GM18867 (cell line): ENCODE measurements at regions not wholly inside any gene's neighbourhood (a gene's known extent, or its start where the extent isn't known, plus 50 kb on each side); places are given as distances from the start of the nearest gene placed in this dataset.

Experiments used
- ATAC-seq: cut with Tn5 transposase; IDR thresholded peaks from one replicate; pipeline ENCODE4 v1.9.1; 2021; ENCODE audit warnings: mild to moderate bottlenecking, moderate library complexity; ENCODE audit not compliant: unreplicated experiment

GRCh38 chr4:31088600-31089230, 368.5 kb downstream of the PCDH7 start:
- no peak for ATAC-seq

GRCh38 chr4:31089815-31090214, 369.6 kb downstream of the PCDH7 start:
- no peak for ATAC-seq

GRCh38 chr4:31094474-31094873, 374.3 kb downstream of the PCDH7 start:
- no peak for ATAC-seq

- ATAC-seq = no peak
Measured at GRCh38 chr4:31097999-31098398, 377.8 kb downstream of the PCDH7 start.

GRCh38 chr4:31100536-31100935, 380.4 kb downstream of the PCDH7 start:
- no peak for ATAC-seq

- no peak for ATAC-seq
Measured at GRCh38 chr4:31104043-31104442, 383.9 kb downstream of the PCDH7 start.

- no peak for ATAC-seq
Measured at GRCh38 chr4:31104577-31104976, 384.4 kb downstream of the PCDH7 start.

- ATAC-seq = no peak
Measured at GRCh38 chr4:31106419-31106818, 386.2 kb downstream of the PCDH7 start.

- ATAC-seq = no peak
Measured at GRCh38 chr4:31107362-31107761, 387.2 kb downstream of the PCDH7 start.

GRCh38 chr4:31108762-31109161, 388.6 kb downstream of the PCDH7 start:
- ATAC-seq = no peak

GRCh38 chr4:31111790-31112189, 391.6 kb downstream of the PCDH7 start:
- ATAC-seq = no peak

GRCh38 chr4:31114816-31115215, 394.6 kb downstream of the PCDH7 start:
- no peak for ATAC-seq

- no peak for ATAC-seq
Measured at GRCh38 chr4:31124008-31124585, 403.9 kb downstream of the PCDH7 start.

- no peak for ATAC-seq
Measured at GRCh38 chr4:31125061-31125460, 404.9 kb downstream of the PCDH7 start.

- ATAC-seq = no peak
Measured at GRCh38 chr4:31125496-31125895, 405.3 kb downstream of the PCDH7 start.

- no peak for ATAC-seq
Measured at GRCh38 chr4:31126881-31127398, 406.8 kb downstream of the PCDH7 start.

GRCh38 chr4:31130930-31131329, 410.8 kb downstream of the PCDH7 start:
- ATAC-seq = no peak

- ATAC-seq = no peak
Measured at GRCh38 chr4:31134720-31135119, 414.6 kb downstream of the PCDH7 start.

- ATAC-seq = no peak
Measured at GRCh38 chr4:31139767-31140166, 419.6 kb downstream of the PCDH7 start.

GRCh38 chr4:31141095-31141831, 421.1 kb downstream of the PCDH7 start:
- ATAC-seq = no peak

- no peak for ATAC-seq
Measured at GRCh38 chr4:31141832-31142142, 421.6 kb downstream of the PCDH7 start.

GRCh38 chr4:31146366-31146765, 426.2 kb downstream of the PCDH7 start:
- ATAC-seq = no peak
